Left lung (tissue), 4 donors: ENCODE measurements at regions not wholly inside any gene's neighbourhood (a gene's known extent, or its start where the extent isn't known, plus 50 kb on each side); places are given as distances from the start of the nearest gene placed in this dataset.

Source experiments
- ATAC-seq: fragments of 200-7000 bp; cut with Tn5 transposase; one replicate; pipeline ENCODE4 v1.9.1; 2020; ENCODE audit warnings: moderate library complexity
- DNase-seq, 4 donors: peaks; one replicate each; pipeline ENCODE4 v3.0.0-alpha.2; 2013 to 2020
- H3K27ac ChIP-seq, 2 donors: fragments of 200-600 bp; sonication (generic) in 1 of 2; one replicate each; pipeline versions ENCODE4 v1.5.0 to v1.8.0; 2020 to 2021
- H3K27me3 ChIP-seq, 2 donors: fragments of 200-600 bp; sonication (generic) in 1 of 2; one replicate each; pipeline versions ENCODE4 v1.5.0 to v1.8.0; 2020 to 2021
- H3K36me3 ChIP-seq, 2 donors: fragments of 200-600 bp; sonication (generic) in 1 of 2; one replicate each; pipeline versions ENCODE4 v1.5.0 to v1.8.0; 2020 to 2021
- H3K4me1 ChIP-seq, 2 donors: fragments of 200-600 bp; one replicate each; pipeline ENCODE4 v1.8.0; 2021
- H3K4me3 ChIP-seq, 2 donors: fragments of 200-600 bp; sonication (generic) in 1 of 2; one replicate each; pipeline versions ENCODE4 v1.5.0 to v1.8.0; 2020 to 2021; ENCODE audit warnings: mild to moderate bottlenecking in 1 of 2
- H3K9me3 ChIP-seq, 2 donors: fragments of 200-600 bp; sonication (generic) in 1 of 2; one replicate each; pipeline versions ENCODE4 v1.5.0 to v1.8.0; 2020 to 2021
- CTCF ChIP-seq, 2 donors: fragments of 200-600 bp; sonication (generic) in 1 of 2; IDR thresholded peaks; one replicate each; pipeline versions ENCODE4 v1.5.0 to v1.8.0; 2021; ENCODE audit warnings: antibody characterized with exemption in 2 of 2
- intact Hi-C, 2 donors: fragments of 100-400 bp; cut with DNase I; formaldehyde crosslinking; loops; one replicate each; pipeline versions ENCODE4 v1.11.2 to v1.14.2; 2022
- donor health status: DM: no; HTN: yes; CAD: no.
- donor health status: DM: no; HTN: no; CAD: no.

GRCh38 chr6:90982581-90982980 lies 395.7 kb upstream of the MAP3K7 start:
- intact Hi-C loops = no loop called here
- Histone ChIP-seq H3K27me3 (no peaks in the 10 kb centered on the region), H3K27ac (no peak overlapping the region), H3K9me3 (no peaks in the 10 kb centered on the region), H3K4me3 (no peak overlapping the region), H3K36me3 (no peaks in the 10 kb centered on the region), H3K4me1 (no peaks in the 10 kb centered on the region)
- DNase-seq (no peak), ATAC-seq (no peak)
- TF ChIP-seq CTCF (IDR thresholded peaks at IDR 0.05) = no peak

GRCh38 chr6:90982051-90982450 lies 395.2 kb upstream of the MAP3K7 start:
- H3K9me3 ChIP-seq = no peaks in the 10 kb centered on the region
- no peak overlapping the region for H3K27ac ChIP-seq
- DNase-seq (no peak), ATAC-seq (no peak)
- intact Hi-C loops = no loop called here
- no peaks in the 10 kb centered on the region for H3K36me3 ChIP-seq
- no peak for TF ChIP-seq CTCF (IDR thresholded peaks at IDR 0.05)
- no peaks in the 10 kb centered on the region for H3K27me3 ChIP-seq
- H3K4me3 ChIP-seq = no peak overlapping the region
- no peaks in the 10 kb centered on the region for H3K4me1 ChIP-seq

GRCh38 chr6:90978046-90978445 lies 391.2 kb upstream of the MAP3K7 start:
- H3K27ac ChIP-seq = no peak overlapping the region
- intact Hi-C loops = no loop called here
- DNase-seq (no peak), ATAC-seq (no peak)
- no peaks in the 10 kb centered on the region for H3K4me1 ChIP-seq
- H3K4me3 ChIP-seq = no peak overlapping the region
- H3K9me3 ChIP-seq = no peaks in the 10 kb centered on the region
- TF ChIP-seq CTCF (IDR thresholded peaks at IDR 0.05) = no peak
- H3K36me3 ChIP-seq = no peaks in the 10 kb centered on the region
- H3K27me3 ChIP-seq = no peaks in the 10 kb centered on the region

- Histone ChIP-seq H3K4me3 (no peak overlapping the region), H3K4me1 (no peaks in the 10 kb centered on the region), H3K27ac (no peak overlapping the region), H3K9me3 (no peaks in the 10 kb centered on the region), H3K36me3 (no peaks in the 10 kb centered on the region), H3K27me3 (no peaks in the 10 kb centered on the region)
- intact Hi-C loops = no loop called here
- ATAC-seq (no peak), DNase-seq (no peak)
- TF ChIP-seq CTCF (IDR thresholded peaks at IDR 0.05) = no peak
These were observed 390.6 kb upstream of the MAP3K7 start for GRCh38 chr6:90977513-90977912.

GRCh38 chr6:90976341-90976740 lies 389.5 kb upstream of the MAP3K7 start:
- TF ChIP-seq CTCF (IDR thresholded peaks at IDR 0.05) = no peak
- H3K36me3 ChIP-seq = no peaks in the 10 kb centered on the region

More at GRCh38 chr6:90976341-90976740, 389.5 kb upstream of the MAP3K7 start:
- no peaks in the 10 kb centered on the region for H3K27me3 ChIP-seq
- H3K4me3 ChIP-seq = no peak overlapping the region
- ATAC-seq (no peak), DNase-seq (no peak)
- intact Hi-C loops = no loop called here
- H3K9me3 ChIP-seq = no peaks in the 10 kb centered on the region
- no peaks in the 10 kb centered on the region for H3K4me1 ChIP-seq
- H3K27ac ChIP-seq = no peak overlapping the region
